ENCODE measurements at regions not wholly inside any gene's neighbourhood (a gene's known extent, or its start where the extent isn't known, plus 50 kb on each side); places are given as distances from the start of the nearest gene placed in this dataset.

- Histone ChIP-seq H3K4me3 (ENCODE audit: control insufficient read depth in 2 of 3, extremely low read depth in 1 of 3, insufficient read depth in 2 of 3, low read depth in 1 of 3, low read length in 3 of 3) (no peak overlapping the region), H3K27me3 (ENCODE audit: control insufficient read depth, extremely low read depth, insufficient read depth, low read length) (no peaks in the 10 kb centered on the region), H3K4me1 (ENCODE audit: control insufficient read depth, extremely low read depth, insufficient read depth, low read length) (no peaks in the 10 kb centered on the region), H3K9ac (ENCODE audit: control insufficient read depth, extremely low read depth, insufficient read depth, low read length) (no peak overlapping the region), H3K79me2 (ENCODE audit: control insufficient read depth, insufficient read depth, low read length) (no peaks in the 10 kb centered on the region), H3K4me2 (ENCODE audit: control insufficient read depth, extremely low read depth, insufficient read depth, low read depth, low read length) (no peak overlapping the region), H3K9me1 (ENCODE audit: control insufficient read depth, extremely low read depth, insufficient read depth, low read length) (no peaks in the 10 kb centered on the region), H3K27ac (ENCODE audit: control insufficient read depth, insufficient read depth, low read length) (no peak overlapping the region), H4K20me1 (ENCODE audit: control insufficient read depth, extremely low read depth, insufficient read depth, low read length) (no peaks in the 10 kb centered on the region), H3K9me3 (ENCODE audit: control insufficient read depth, low read depth, low read length) (no peaks in the 10 kb centered on the region), H3K36me3 (ENCODE audit: control insufficient read depth in 2 of 2, extremely low read depth in 1 of 2, insufficient read depth in 2 of 2, low read length in 2 of 2) (no peaks in the 10 kb centered on the region), H2AFZ (ENCODE audit: control insufficient read depth, low read length) (no peak overlapping the region)
- DNase-seq (ENCODE audit: low read depth, low spot score): no peak
- no peak for TF ChIP-seq CTCF (optimal IDR thresholded peaks at IDR 0.05 in 1 of 3, IDR thresholded peaks at IDR 0.05 in 1 of 3, conservative IDR thresholded peaks at IDR 0.05 in 1 of 3; ENCODE audit: extremely low read depth in 1 of 3, insufficient read depth in 2 of 3, low read length in 3 of 3)
- no peak for TF ChIP-seq EZH2 (IDR thresholded peaks at IDR 0.05; ENCODE audit: low read length)
- no peak for FAIRE-seq
- dilution Hi-C loops (cut with MboI; ENCODE audit: extremely low pct_ligation_motif_present, low sequenced_read_pairs): no loop called here
These were observed 404.9 kb downstream of the TMEM182 start for GRCh38 chr2:103166456-103167324.

DNA sequence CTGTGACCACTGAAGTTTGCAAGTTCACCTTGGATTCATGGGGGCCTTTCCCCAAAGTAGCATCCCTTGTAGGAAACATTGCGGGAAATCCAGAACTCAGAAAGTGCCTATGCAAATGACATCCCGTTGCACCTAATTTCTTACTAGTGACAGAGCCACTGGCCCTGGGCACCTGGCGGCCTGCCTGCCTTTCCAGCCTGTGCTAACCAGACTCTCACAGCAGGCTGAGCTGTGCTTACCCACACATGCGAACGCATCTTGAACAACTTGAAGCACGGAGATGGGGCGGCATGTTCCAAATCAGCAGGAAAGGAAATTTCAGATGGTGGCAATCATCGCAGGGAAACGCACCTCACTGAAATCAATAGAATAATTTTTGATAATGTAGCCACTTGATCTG is 405.8 kb downstream of the TMEM182 start:
- H4K20me1 ChIP-seq (ENCODE audit: control insufficient read depth, extremely low read depth, insufficient read depth, low read length): no peaks in the 10 kb centered on the region
- FAIRE-seq (no peak), DNase-seq (ENCODE audit: low read depth, low spot score) (no peak)
- H3K36me3 ChIP-seq (ENCODE audit: control insufficient read depth in 2 of 2, extremely low read depth in 1 of 2, insufficient read depth in 2 of 2, low read length in 2 of 2): no peaks in the 10 kb centered on the region
- no peak overlapping the region for H3K4me3 ChIP-seq (ENCODE audit: control insufficient read depth in 2 of 3, extremely low read depth in 1 of 3, insufficient read depth in 2 of 3, low read depth in 1 of 3, low read length in 3 of 3)
- H3K27ac ChIP-seq (ENCODE audit: control insufficient read depth, insufficient read depth, low read length): no peak overlapping the region
- H3K9me3 ChIP-seq (ENCODE audit: control insufficient read depth, low read depth, low read length): no peaks in the 10 kb centered on the region
- no peaks in the 10 kb centered on the region for H3K9me1 ChIP-seq (ENCODE audit: control insufficient read depth, extremely low read depth, insufficient read depth, low read length)
- no peaks in the 10 kb centered on the region for H3K27me3 ChIP-seq (ENCODE audit: control insufficient read depth, extremely low read depth, insufficient read depth, low read length)
- no peak for TF ChIP-seq CTCF (optimal IDR thresholded peaks at IDR 0.05 in 1 of 3, IDR thresholded peaks at IDR 0.05 in 1 of 3, conservative IDR thresholded peaks at IDR 0.05 in 1 of 3; ENCODE audit: extremely low read depth in 1 of 3, insufficient read depth in 2 of 3, low read length in 3 of 3)
- no peak overlapping the region for H3K4me2 ChIP-seq (ENCODE audit: control insufficient read depth, extremely low read depth, insufficient read depth, low read depth, low read length)
- no peak overlapping the region for H3K9ac ChIP-seq (ENCODE audit: control insufficient read depth, extremely low read depth, insufficient read depth, low read length)
- H2AFZ ChIP-seq (ENCODE audit: control insufficient read depth, low read length): no peak overlapping the region
- dilution Hi-C loops (cut with MboI; ENCODE audit: extremely low pct_ligation_motif_present, low sequenced_read_pairs): no loop called here
- no peaks in the 10 kb centered on the region for H3K79me2 ChIP-seq (ENCODE audit: control insufficient read depth, insufficient read depth, low read length)
- no peaks in the 10 kb centered on the region for H3K4me1 ChIP-seq (ENCODE audit: control insufficient read depth, extremely low read depth, insufficient read depth, low read length)
